Mammary epithelial cell (primary cell): ENCODE measurements at regions not wholly inside any gene's neighbourhood (a gene's known extent, or its start where the extent isn't known, plus 50 kb on each side); places are given as distances from the start of the nearest gene placed in this dataset.

Experiments
- EZH2 ChIP-seq: IDR thresholded peaks from 2 replicates; pipeline ENCODE4 v1.6.1; 2012; ENCODE audit warnings: low read length, inconsistent platforms, borderline replicate concordance
- TF ChIP-seq, protein P1 (sequence below), 2 donors: IDR thresholded peaks in 1 of 2; conservative IDR thresholded peaks in 1 of 2; 2 replicates each; pipeline ENCODE4 v1.5.1; 2011 to 2012; ENCODE audit warnings: inconsistent platforms in 2 of 2, low read length in 2 of 2, mild to moderate bottlenecking in 2 of 2, control low read depth in 1 of 2, low read depth in 1 of 2; ENCODE audit not compliant: insufficient read depth in 1 of 2; ENCODE audit errors: extremely low read depth in 1 of 2

DNA sequence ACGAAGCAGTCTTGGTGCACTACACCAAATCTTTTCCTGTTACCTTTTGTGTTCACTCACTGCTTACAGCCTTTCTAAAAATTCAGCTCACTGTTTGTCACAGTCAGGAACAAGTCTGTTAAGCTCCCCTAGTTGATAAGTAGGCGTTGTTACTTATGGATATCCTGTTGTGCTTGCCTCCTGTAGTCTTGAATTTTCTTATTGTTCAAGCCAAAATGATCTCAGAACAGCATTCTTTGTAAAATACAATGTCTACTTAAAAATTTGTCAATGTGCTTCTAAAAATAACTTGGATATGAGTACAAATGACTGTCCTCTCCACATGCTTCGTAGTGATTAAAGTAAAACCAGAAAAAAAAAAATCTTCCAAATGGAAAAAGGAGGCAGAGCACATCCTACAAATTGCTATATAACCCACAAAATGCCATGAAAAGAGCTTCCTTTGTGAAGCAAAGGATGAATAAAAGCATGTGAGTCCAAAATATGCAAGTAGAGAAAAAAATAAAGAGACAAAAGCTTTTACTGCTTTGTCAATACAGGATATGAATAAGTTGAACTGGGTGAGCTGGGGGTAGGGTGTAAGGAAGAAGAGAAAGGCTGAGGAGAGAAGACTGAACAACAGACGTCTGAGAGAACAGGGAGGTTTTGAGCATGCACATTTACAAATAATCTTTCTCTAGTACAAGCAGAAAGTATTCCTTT is 228.9 kb upstream of the ADGRL4 start:
- TF ChIP-seq EZH2: no peak
- TF ChIP-seq, protein P1, sequence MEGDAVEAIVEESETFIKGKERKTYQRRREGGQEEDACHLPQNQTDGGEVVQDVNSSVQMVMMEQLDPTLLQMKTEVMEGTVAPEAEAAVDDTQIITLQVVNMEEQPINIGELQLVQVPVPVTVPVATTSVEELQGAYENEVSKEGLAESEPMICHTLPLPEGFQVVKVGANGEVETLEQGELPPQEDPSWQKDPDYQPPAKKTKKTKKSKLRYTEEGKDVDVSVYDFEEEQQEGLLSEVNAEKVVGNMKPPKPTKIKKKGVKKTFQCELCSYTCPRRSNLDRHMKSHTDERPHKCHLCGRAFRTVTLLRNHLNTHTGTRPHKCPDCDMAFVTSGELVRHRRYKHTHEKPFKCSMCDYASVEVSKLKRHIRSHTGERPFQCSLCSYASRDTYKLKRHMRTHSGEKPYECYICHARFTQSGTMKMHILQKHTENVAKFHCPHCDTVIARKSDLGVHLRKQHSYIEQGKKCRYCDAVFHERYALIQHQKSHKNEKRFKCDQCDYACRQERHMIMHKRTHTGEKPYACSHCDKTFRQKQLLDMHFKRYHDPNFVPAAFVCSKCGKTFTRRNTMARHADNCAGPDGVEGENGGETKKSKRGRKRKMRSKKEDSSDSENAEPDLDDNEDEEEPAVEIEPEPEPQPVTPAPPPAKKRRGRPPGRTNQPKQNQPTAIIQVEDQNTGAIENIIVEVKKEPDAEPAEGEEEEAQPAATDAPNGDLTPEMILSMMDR (conservative IDR thresholded peaks at IDR 0.05 in 1 of 2, IDR thresholded peaks at IDR 0.05 in 1 of 2; ENCODE audit: extremely low read depth in 1 of 2, insufficient read depth in 1 of 2, low read depth in 1 of 2, low read length in 2 of 2): no peak
